ENCODE measurements at regions not wholly inside any gene's neighbourhood (a gene's known extent, or its start where the extent isn't known, plus 50 kb on each side); places are given as distances from the start of the nearest gene placed in this dataset.
A peak's percentile ranks its signal among the peaks of the same experiment; 100 is the strongest.

DNA sequence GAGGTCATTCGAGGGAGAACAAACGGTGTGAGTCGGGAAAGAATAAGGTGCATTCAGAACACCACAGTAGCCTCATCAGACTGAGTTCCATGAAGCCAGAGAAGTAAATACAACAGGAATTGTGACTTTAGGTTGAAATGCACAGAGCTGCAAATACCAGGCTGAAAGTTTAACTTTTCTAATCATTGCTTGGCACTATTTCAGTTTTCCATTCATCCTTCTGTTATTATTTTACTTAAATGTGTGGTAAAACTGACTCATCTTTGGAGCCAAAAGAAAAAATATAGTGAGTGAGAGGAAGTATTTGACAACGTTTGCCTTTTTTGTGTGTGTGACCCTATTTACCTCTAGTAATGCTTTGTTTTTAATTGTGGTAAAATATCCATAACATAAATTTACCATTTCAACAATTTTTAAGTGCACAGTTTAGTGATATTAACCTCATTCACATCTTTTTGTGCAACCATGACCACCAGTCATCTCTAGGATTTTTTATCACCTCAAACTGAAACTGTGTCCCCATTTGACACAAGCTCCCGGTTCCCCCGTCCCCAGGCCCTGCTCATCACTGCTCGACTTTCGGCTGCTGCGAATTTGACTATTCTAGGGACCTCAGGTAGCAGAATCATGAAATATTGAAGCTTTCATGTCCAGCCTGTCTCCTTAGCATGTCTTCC is 166.8 kb downstream of the HSD17B3 start:
- Mint-ChIP-seq H3K4me1 (ENCODE audit: low read depth in 2 of 2) (peaks cover 4 to 34% of the 10 kb centered on the region in 2 donors), H3K27me3 (peaks cover 0 to 15% of the 10 kb centered on the region in 2 donors), H3K4me3 (no peak overlapping the region), H3K36me3 (no peaks in the 10 kb centered on the region), H3K27ac (peak overlapping the region in 1 of 2 donors; percentile 26), H3K9me3 (no peaks in the 10 kb centered on the region)
- DNase-seq (ENCODE audit: low spot score): no peak
- ATAC-seq: no peak

GRCh38 chr9:96133321-96134021 is 168.5 kb downstream of the HSD17B3 start:
- DNase-seq (ENCODE audit: low spot score) (no peak), ATAC-seq (no peak)
- Mint-ChIP-seq H3K9me3 (no peaks in the 10 kb centered on the region), H3K27ac (no peak overlapping the region), H3K27me3 (peaks cover 0 to 20% of the 10 kb centered on the region in 2 donors), H3K36me3 (no peaks in the 10 kb centered on the region), H3K4me1 (ENCODE audit: low read depth in 2 of 2) (peaks cover 4 to 33% of the 10 kb centered on the region in 2 donors), H3K4me3 (no peak overlapping the region)

GRCh38 chr9:96131825-96132224 is 170.2 kb downstream of the HSD17B3 start:
- no peak for DNase-seq (ENCODE audit: low spot score)
- no peak for ATAC-seq
- H3K9me3 Mint-ChIP-seq: no peaks in the 10 kb centered on the region
- no peak overlapping the region for H3K4me3 Mint-ChIP-seq
- H3K27me3 Mint-ChIP-seq: peaks cover 0 to 30% of the 10 kb centered on the region in 2 donors
- H3K4me1 Mint-ChIP-seq (ENCODE audit: low read depth in 2 of 2): peaks cover 0 to 19% of the 10 kb centered on the region in 2 donors
- no peak overlapping the region for H3K27ac Mint-ChIP-seq
- H3K36me3 Mint-ChIP-seq: no peaks in the 10 kb centered on the region

- Mint-ChIP-seq H3K36me3 (no peaks in the 10 kb centered on the region), H3K27ac (no peak overlapping the region), H3K4me1 (ENCODE audit: low read depth in 2 of 2) (peaks cover 0 to 17% of the 10 kb centered on the region in 2 donors), H3K4me3 (no peak overlapping the region), H3K27me3 (peaks cover 0 to 32% of the 10 kb centered on the region in 2 donors), H3K9me3 (no peaks in the 10 kb centered on the region)
- no peak for ATAC-seq
- DNase-seq (ENCODE audit: low spot score): no peak
Observed at GRCh38 chr9:96130970-96131369, 171.0 kb downstream of the HSD17B3 start.

GRCh38 chr9:96129747-96130146 is 172.2 kb downstream of the HSD17B3 start:
- Mint-ChIP-seq H3K4me1 (ENCODE audit: low read depth in 2 of 2) (peaks cover 0 to 6% of the 10 kb centered on the region in 2 donors), H3K36me3 (no peaks in the 10 kb centered on the region), H3K27me3 (peaks cover 0 to 32% of the 10 kb centered on the region in 2 donors), H3K9me3 (no peaks in the 10 kb centered on the region), H3K4me3 (no peak overlapping the region), H3K27ac (no peak overlapping the region)
- ATAC-seq: no peak
- no peak for DNase-seq (ENCODE audit: low spot score)

GRCh38 chr9:96128880-96129279 is 173.1 kb downstream of the HSD17B3 start:
- Mint-ChIP-seq H3K36me3 (no peaks in the 10 kb centered on the region), H3K27me3 (peaks cover 0 to 32% of the 10 kb centered on the region in 2 donors), H3K27ac (no peak overlapping the region), H3K4me3 (no peak overlapping the region), H3K4me1 (ENCODE audit: low read depth in 2 of 2) (peaks cover 0 to 4% of the 10 kb centered on the region in 2 donors), H3K9me3 (no peaks in the 10 kb centered on the region)
- DNase-seq (ENCODE audit: low spot score) (no peak), ATAC-seq (no peak)

DNA sequence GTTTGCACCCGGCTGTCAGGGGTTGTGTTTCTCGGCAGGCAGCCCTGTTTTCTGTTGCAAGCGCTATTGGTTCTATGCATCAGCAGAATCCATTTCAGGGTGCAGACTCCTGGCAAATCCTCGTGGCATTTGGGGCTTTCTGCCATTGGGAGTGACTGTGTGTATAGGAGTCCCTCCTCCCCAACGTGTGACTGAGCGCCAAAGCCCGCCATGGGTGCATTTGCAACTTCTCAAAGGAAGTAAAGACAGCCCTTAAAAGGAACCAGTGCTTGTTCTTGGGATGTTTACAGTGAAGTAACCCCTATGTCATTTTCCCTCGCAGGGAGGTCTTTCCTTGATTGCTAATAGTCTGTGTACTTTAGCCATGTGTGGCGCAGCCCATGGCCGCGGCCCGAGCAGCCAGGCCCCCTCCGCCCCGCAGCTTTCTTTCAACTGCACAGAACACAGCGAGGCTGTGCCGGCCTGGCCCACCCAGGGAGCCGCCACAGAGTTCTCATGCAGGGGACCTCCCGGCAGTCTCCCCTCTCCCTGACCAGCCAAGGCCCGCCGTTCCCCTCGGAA is 175.6 kb downstream of the HSD17B3 start:
- Mint-ChIP-seq H3K4me1 (ENCODE audit: low read depth in 2 of 2) (peaks cover 7 to 14% of the 10 kb centered on the region in 2 donors), H3K36me3 (no peaks in the 10 kb centered on the region), H3K27ac (no peak overlapping the region), H3K27me3 (peaks cover 0 to 29% of the 10 kb centered on the region in 2 donors), H3K4me3 (no peak overlapping the region), H3K9me3 (no peaks in the 10 kb centered on the region)
- DNase-seq (ENCODE audit: low spot score): no peak
- ATAC-seq: no peak

- no peak overlapping the region for H3K27ac Mint-ChIP-seq
- no peaks in the 10 kb centered on the region for H3K36me3 Mint-ChIP-seq
- H3K4me3 Mint-ChIP-seq: no peak overlapping the region
- DNase-seq (ENCODE audit: low spot score) (no peak), ATAC-seq (no peak)
- H3K27me3 Mint-ChIP-seq: peaks cover 0 to 24% of the 10 kb centered on the region in 2 donors
- H3K9me3 Mint-ChIP-seq: no peaks in the 10 kb centered on the region
- peaks cover 14 to 21% of the 10 kb centered on the region in 2 donors for H3K4me1 Mint-ChIP-seq (ENCODE audit: low read depth in 2 of 2)
Observed at GRCh38 chr9:96125624-96126023, 176.4 kb downstream of the HSD17B3 start.

GRCh38 chr9:96122751-96123150 is 179.2 kb downstream of the HSD17B3 start:
- DNase-seq (ENCODE audit: low spot score) (no peak), ATAC-seq (no peak)
- Mint-ChIP-seq H3K27me3 (peaks cover 0 to 10% of the 10 kb centered on the region in 2 donors), H3K4me1 (ENCODE audit: low read depth in 2 of 2) (peaks cover 25 to 39% of the 10 kb centered on the region in 2 donors), H3K9me3 (no peaks in the 10 kb centered on the region), H3K36me3 (peaks cover 9% of the 10 kb centered on the region), H3K27ac (no peak overlapping the region), H3K4me3 (no peak overlapping the region)

GRCh38 chr9:96122282-96122681 is 179.7 kb downstream of the HSD17B3 start:
- no peak overlapping the region for H3K4me3 Mint-ChIP-seq

DNA sequence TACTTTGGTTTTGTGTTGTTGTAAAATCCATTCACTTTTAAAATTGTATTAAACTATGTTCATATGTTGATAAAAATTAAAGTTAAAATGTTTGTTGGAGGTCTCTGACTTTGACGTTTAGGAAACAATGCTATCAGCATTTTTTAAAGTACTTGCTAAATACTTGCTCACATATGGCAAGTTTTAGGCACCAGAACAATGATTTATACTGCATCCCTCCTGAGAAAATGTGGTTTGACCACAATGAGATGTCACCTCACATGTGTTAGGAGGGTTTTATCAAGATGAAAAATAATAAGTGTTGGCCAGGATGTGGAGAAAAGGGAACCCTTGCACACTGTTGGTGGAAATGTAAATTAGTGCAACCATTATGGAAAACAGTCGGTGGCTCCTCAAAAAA is 180.8 kb downstream of the HSD17B3 start:
- H3K36me3 Mint-ChIP-seq: peaks cover 10% of the 10 kb centered on the region
- H3K27ac Mint-ChIP-seq: peak overlapping the region; percentile 11 to 33
- DNase-seq (ENCODE audit: low spot score): no peak
- H3K4me1 Mint-ChIP-seq (ENCODE audit: low read depth in 2 of 2): peaks cover 30 to 51% of the 10 kb centered on the region in 2 donors
- ATAC-seq: peak in 1 of 2 donors; percentile 39
- no peaks in the 10 kb centered on the region for H3K9me3 Mint-ChIP-seq
- H3K4me3 Mint-ChIP-seq: peak overlapping the region; percentile 61
- H3K27me3 Mint-ChIP-seq: peaks cover 1 to 14% of the 10 kb centered on the region in 2 donors

More at GRCh38 chr9:96122282-96122681, 179.7 kb downstream of the HSD17B3 start:
- peaks cover 9% of the 10 kb centered on the region for H3K36me3 Mint-ChIP-seq
- H3K9me3 Mint-ChIP-seq: no peaks in the 10 kb centered on the region
- DNase-seq (ENCODE audit: low spot score) (no peak), ATAC-seq (no peak)
- peaks cover 30 to 43% of the 10 kb centered on the region in 2 donors for H3K4me1 Mint-ChIP-seq (ENCODE audit: low read depth in 2 of 2)
- peaks cover 0 to 13% of the 10 kb centered on the region in 2 donors for H3K27me3 Mint-ChIP-seq
- peak overlapping the region in 1 of 2 donors; percentile 4 for H3K27ac Mint-ChIP-seq

DNA sequence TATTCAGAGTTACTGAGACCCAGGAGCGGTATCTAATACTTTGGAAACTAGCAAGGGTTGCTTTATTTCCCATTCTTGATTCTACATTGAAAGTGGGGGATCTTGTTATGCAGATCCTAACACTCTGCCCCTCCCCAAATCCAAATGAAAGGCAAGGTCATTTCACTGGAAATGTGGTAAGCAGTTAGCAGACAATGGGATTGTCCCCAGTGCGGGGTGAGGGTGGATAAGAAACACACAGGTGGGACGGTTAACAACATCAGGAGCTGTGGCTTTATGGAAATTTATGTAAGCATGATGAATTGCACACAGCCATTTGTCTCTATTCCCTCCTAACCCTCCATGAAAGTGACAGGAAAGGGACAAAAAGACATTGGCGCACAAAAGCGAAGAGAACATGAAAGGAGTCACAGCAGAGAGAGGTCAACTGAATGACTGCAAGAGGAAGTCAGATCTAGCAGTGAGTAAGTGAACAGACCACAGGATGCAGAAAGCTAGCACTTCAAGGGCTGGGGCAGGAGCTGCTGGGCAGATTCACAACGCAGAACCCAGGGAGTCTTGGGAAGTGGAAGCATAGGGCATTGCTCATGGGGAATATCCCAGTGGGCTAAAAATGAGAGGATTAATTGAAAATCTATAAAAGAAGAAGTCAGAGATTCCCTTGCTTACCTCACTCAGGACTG is 184.4 kb downstream of the HSD17B3 start:
- ATAC-seq (peak in 1 of 2 donors; percentile 97), DNase-seq (ENCODE audit: low spot score) (no peak)
- Mint-ChIP-seq H3K4me1 (ENCODE audit: low read depth in 2 of 2) (peaks cover 36 to 63% of the 10 kb centered on the region in 2 donors), H3K27me3 (peaks cover 8 to 29% of the 10 kb centered on the region in 2 donors), H3K36me3 (peaks cover 15% of the 10 kb centered on the region), H3K4me3 (peak overlapping the region; percentile 61), H3K27ac (peak overlapping the region in 1 of 2 donors; percentile 3), H3K9me3 (no peaks in the 10 kb centered on the region)

DNA sequence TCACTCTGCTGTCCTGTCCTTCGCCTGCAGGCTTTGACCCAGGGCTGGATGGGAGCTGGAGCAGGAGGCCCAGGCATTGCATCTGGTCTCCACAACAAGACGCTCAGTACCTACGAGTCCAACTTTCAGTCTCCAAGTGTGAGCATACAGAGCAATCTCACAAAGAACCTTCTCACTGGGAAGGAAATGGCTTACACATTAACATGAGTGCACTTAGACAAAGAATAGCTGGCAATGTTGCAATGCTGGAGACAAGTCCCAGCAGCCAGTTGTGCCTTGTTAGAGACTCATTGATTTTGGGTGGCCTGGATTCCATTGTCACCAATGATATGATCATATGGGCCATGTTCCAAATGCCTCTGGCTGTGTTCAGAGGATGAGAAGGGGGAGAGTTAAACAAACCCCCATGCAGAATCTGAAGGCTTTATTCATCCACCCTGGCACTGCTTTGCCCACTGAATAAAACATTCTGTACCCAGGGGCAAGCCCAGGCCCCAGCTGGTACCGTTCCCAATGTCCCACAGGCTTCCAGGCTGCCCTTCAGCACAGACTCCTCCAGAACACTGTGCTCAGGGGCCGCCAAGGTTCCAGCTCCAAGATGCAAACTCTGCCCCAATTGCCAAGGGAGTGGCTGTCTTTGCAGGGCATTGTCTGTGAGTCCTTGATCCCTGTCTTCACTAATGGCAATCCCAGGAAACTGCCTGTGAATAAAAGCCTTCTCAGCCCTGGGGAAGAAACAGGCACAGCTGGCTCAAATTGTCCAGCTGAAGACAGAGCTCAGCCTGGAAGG is 185.5 kb downstream of the HSD17B3 start:
- Mint-ChIP-seq H3K9me3 (no peaks in the 10 kb centered on the region), H3K4me1 (ENCODE audit: low read depth in 2 of 2) (peaks cover 29 to 54% of the 10 kb centered on the region in 2 donors), H3K4me3 (peak overlapping the region; percentile 2), H3K27ac (peak overlapping the region in 1 of 2 donors; percentile 7), H3K36me3 (peaks cover 15% of the 10 kb centered on the region), H3K27me3 (peaks cover 8 to 30% of the 10 kb centered on the region in 2 donors)
- no peak for DNase-seq (ENCODE audit: low spot score)
- no peak for ATAC-seq
